HUDEP-2 (cell line): ENCODE measurements at regions not wholly inside any gene's neighbourhood (a gene's known extent, or its start where the extent isn't known, plus 50 kb on each side); places are given as distances from the start of the nearest gene placed in this dataset.
"Not testable (repeated sequence)": the region's sequence is repeated elsewhere in the genome, so short reads cannot be mapped to it uniquely, and the experiment has no call there.

ENCODE experiments used
- DNase-seq, 76 experiments: peaks; one replicate each; lab custom pipeline; 2025; ENCODE audit not compliant: unreplicated experiment in 76 of 76; lab: John Stamatoyannopoulos, UW

DNA sequence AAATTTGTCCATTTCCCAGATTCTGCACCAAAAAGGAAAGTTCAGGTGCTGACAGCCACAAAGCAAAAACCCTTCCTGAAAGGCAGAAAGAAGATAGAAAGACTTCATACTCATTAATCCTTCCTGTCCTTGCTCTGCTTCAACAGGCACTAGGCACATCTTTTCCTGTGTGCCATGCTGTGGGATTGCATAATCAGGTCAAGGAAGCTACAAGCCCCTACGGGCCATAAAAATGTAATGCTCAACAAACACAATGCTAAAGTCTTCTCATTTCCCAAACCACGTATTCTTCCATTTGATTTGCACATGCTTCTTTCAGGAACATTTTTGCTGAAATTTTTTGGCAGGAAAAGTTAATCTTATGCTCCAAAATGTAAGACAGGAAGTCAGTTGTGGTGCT, 710.9 kb upstream of the ZP4 start:
- DNase-seq: not testable (repeated sequence)

GRCh38 chr1:238596703-238597102, 706.0 kb upstream of the ZP4 start:
- no peak for DNase-seq

DNA sequence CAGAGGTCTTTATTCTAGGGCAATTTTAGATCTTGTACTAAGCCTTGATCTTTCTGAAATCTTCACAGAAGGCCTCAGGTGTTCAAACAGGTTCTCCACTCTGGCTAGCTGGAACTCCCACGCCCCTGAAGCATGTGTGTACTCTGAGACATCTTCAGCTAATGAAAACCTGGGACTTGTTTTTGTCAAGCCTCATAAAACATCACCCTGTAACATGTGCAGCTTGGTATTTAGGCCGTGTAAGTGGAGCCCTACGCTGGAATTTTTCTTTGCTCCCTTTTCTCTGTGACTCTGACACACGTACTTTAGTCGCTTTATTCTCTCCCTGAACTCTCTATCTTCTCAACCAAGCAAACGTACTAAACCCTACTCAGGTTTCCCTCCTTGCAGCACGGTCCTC, 701.9 kb upstream of the ZP4 start:
- no peak for DNase-seq

- DNase-seq: no peak
These were observed 699.2 kb upstream of the ZP4 start for GRCh38 chr1:238589843-238590435.

DNA sequence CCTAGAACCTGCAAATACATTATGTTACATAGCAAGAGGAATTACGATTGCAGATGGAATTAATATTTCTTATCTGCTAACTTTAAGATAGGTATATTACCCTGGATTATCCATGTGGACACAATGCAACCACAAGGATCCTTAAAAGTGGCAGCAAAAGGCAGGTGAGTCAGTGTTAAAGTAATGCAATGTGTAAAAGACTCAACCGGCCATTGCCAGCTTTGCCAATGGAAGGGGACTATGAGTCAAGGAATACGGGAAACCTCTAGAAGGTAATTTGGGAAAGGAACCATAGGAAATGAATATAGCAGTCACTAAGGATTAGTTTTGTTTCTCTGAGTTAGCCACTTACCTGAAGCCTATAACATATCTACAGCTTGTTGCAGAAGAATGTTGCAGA, 692.1 kb upstream of the ZP4 start:
- no peak for DNase-seq

- DNase-seq: no peak
These were observed 690.6 kb upstream of the ZP4 start for GRCh38 chr1:238581332-238581731.

DNA sequence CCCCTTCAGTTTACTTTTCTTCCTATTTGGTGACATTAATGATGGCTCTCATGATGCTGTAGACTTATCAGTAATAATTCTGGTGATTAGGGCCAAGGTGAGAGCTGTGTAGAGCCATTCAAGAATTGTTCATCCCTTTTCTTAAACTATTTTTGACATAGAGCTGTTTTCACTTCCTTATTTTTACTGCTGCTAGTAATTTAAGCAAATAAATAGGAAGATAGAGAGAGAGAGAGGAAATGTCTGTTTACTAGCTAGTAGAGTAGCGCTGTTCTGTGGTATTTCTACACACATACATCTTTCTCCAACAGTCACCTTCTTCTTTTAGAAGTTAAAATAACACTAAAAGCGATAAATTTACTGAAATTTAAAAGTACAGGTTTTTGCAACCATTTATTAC, 678.0 kb upstream of the ZP4 start:
- DNase-seq: no peak

GRCh38 chr1:238562341-238562740, 671.6 kb upstream of the ZP4 start:
- DNase-seq: no peak

DNA sequence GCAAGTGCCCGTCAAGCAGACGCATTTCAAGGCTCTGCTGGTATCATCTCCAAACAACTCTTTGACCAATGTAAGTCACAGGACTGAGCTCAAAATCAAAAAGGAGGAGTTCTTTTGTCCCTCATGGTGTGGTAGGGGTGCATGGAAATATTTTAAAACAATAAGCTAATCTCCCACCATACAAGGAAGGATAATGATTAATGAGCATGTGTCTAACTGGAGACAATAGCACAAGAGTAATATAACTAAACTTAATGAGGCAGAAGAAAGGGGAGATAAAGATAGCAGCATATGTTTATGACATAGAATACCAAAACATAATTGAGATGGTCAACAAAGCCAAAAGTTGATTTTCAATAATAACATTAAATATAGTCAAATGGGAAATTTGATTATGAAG, 668.0 kb upstream of the ZP4 start:
- DNase-seq: no peak

DNA sequence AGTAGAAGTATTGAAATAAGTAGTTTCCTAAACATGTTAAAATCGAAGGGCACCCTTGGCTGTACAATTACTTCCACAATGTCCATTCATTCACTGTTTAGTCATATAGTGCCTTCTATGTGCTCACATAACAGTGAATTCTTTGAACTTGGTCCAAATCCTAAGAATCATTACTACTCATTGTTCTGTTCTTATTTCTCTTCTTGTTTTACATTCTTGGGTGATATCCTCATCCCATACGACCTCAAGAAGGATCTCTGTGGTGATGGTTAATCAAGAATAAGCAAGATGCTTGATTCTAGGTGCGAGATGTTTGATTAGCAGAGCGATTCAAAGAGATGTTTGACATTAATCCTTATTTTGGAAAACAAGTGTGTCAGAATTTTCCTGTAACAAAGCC, 667.4 kb upstream of the ZP4 start:
- DNase-seq: no peak

DNA sequence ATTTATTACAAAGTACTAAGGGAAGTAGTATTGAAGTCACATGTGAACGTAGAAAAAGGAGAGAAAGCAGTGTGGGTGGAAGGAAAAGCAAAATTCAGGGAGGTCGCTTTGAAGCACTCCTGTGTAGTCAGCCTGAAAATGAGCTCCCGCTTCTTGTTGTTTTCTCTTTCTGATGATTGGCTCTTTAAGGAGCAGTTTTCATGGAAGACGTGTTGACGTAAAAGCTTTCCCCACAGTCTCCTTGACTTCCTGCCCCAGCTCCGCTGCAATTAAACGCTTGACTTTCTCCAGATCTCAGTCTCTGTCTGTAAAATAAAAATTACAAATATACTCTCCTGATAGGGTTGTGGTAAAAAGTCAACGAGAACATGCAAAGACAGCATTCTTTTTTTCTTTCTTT, 661.5 kb upstream of the ZP4 start:
- no peak for DNase-seq

GRCh38 chr1:238549137-238549536, 658.4 kb upstream of the ZP4 start:
- no peak for DNase-seq

DNA sequence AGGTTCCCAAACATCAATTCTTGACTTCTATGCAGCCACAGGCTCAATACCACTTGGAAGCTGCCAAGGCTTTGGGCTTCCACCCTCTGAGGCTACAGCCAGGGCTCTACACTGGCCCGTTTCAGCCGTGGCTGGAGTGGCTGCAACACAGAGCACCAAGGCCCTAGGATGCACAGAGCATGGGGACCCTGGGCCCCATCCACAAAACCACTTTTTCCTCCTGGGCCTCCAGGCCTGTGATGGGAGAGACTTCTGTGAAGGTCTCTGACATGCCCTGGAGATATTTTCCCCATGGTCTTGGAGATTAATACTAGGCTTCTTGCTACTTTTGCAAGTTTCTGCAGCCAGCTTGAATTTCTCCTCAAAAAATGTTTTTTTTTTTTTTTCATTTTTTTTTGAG, 655.4 kb upstream of the ZP4 start:
- DNase-seq: no peak

DNA sequence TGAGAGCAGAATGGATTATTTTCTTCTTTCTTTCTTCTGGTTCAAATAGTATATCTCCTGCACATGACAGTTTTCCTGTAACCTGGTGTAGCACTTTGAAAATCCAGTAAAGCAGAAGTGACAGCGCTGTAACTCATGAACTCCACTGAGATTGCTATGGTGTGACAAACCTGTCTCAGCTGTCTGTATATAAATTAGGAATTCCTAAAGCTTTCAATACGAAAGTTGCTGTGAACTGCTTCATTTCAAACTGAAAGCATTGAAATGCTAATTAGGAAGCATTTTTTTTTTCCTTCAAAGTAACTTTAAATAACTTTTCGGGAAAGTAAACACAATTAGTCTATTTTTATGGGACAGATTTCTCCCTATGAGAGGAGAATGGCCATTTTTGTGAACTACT, 646.9 kb upstream of the ZP4 start:
- no peak for DNase-seq

- DNase-seq: no peak
These were observed 639.6 kb upstream of the ZP4 start for GRCh38 chr1:238530209-238530851.

DNA sequence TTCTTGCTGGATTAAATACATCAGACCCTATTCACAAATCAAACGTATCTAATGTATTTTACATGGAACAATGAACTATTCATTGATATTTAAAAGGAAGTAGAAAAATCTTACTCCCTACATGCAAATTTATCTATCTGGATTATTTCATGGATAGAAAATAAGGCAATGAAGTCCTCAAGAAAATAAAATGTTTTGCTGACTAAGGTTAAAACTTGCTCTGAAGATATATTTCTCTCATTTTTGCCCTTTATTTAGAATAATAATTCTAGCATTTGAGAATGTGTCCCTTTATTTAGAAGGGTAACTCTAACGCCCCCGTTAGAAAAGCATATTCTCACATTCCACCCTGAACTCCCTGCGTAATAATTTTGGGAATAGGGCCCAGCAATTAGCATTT, 627.0 kb upstream of the ZP4 start:
- DNase-seq: no peak

DNA sequence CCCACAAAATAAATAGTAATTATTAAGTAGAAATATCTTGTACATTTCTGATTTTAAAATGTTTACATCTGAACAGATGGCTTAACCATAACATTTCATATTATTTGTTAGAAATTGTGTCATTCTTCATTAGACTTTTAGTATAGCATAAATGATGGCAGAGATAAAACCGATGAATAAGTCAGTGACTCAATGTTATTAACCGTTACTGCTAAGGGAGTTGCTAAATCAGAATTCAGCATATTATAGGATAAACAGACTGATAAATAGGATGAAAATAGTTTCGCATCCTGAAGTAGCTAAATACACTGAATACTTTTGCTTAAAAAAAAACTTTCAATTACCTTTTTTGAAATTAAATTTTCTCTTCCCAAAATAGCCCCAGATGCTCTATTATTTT, 610.6 kb upstream of the ZP4 start:
- DNase-seq: no peak

GRCh38 chr1:238499021-238499420, 608.3 kb upstream of the ZP4 start:
- no peak for DNase-seq

DNA sequence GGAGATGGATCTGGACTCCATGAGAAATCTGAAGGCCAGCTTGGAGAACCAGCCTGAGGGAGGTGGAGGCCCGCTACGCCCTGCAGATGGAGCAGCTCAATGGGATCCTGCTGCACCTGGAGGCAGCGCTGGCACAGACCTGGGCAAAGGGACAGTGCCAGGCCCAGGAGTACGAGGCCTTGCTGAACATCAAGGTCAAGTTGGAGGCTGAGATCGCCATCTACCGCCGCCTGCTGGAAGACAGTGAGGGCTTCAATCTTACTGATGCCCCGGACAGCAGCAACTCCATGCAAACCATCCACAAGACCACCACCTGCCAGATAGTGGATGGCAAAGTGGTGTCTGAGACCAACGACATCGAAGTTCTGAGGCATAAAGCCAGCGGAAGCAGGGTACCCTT, 601.5 kb upstream of the ZP4 start:
- DNase-seq: no peak

GRCh38 chr1:238491265-238491664, 600.5 kb upstream of the ZP4 start:
- DNase-seq: no peak

DNA sequence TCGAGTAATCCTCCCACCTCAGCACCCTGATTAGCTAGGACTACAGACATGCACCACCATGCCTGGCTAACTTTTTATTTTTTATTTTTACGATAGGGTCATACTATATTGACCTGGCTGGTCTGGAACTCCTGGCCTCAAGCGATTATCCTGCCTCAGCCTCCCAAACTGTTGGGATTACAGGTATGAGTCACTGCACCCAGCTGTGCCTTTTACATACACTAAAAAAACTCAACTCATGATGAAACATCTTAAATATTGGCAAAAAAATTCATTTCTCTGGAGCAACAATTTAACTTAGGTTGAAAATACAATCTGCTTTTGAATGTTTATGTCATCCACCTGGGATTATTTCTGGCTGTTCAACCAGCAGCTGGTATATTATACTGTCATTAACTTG, 598.3 kb upstream of the ZP4 start:
- DNase-seq: no peak

- DNase-seq: no peak
These were observed 597.7 kb upstream of the ZP4 start for GRCh38 chr1:238488401-238488800.

DNA sequence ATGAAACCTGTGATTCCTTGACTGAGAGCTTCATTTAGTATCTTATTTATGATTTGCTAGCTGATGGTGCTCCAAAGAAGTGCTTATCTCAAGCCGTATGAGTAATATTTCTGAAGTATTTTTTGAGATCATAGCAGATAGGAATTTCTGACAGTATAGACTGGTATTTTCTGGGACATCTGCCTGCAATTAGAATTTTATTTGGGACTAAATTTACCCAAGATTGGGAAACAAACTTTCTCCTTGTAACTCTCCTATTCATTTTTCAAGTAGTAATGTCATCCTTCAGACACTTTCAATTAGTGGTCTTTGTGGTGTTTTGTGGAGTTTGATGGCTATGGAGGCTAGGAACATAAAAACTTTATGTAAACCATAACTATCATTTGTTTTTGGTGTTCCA, 597.2 kb upstream of the ZP4 start:
- no peak for DNase-seq
